H54 (cell line): ENCODE measurements at regions not wholly inside any gene's neighbourhood (a gene's known extent, or its start where the extent isn't known, plus 50 kb on each side); places are given as distances from the start of the nearest gene placed in this dataset.

ENCODE experiments used
- DNase-seq: peaks from one replicate; pipeline ENCODE4 v3.0.0; 2011; ENCODE audit warnings: low spot score, mixed read lengths; ENCODE audit not compliant: insufficient read length
- FAIRE-seq: peaks from 3 replicates; lab custom pipeline; 2011; peaks lifted over from hg19 to GRCh38; lab: Jason Lieb, UNC
- POLR2A ChIP-seq: IDR thresholded peaks from 2 replicates; pipeline ENCODE4 v1.6.1; 2011; ENCODE audit warnings: low read depth, mild to moderate bottlenecking, low read length

GRCh38 chr10:130571674-130572073 is 435.5 kb downstream of the GLRX3 start:
- no peak for DNase-seq
- no peak for TF ChIP-seq POLR2A
- FAIRE-seq: no peak

GRCh38 chr10:130573446-130573845 is 437.3 kb downstream of the GLRX3 start:
- no peak for TF ChIP-seq POLR2A
- FAIRE-seq (no peak), DNase-seq (no peak)

GRCh38 chr10:130575756-130576285 is 439.6 kb downstream of the GLRX3 start:
- DNase-seq: no peak
- TF ChIP-seq POLR2A: no peak
- FAIRE-seq: no peak

- no peak for TF ChIP-seq POLR2A
- FAIRE-seq (no peak), DNase-seq (no peak)
These were observed 440.2 kb downstream of the GLRX3 start for GRCh38 chr10:130576427-130576826.

GRCh38 chr10:130577039-130577438 is 440.8 kb downstream of the GLRX3 start:
- DNase-seq: no peak
- no peak for FAIRE-seq
- TF ChIP-seq POLR2A: no peak

GRCh38 chr10:130578532-130579289 is 442.5 kb downstream of the GLRX3 start:
- FAIRE-seq (no peak), DNase-seq (no peak)
- no peak for TF ChIP-seq POLR2A

GRCh38 chr10:130579913-130580312 is 443.7 kb downstream of the GLRX3 start:
- no peak for TF ChIP-seq POLR2A
- DNase-seq: no peak
- FAIRE-seq: no peak

- TF ChIP-seq POLR2A: no peak
- FAIRE-seq (no peak), DNase-seq (no peak)
These were observed 444.8 kb downstream of the GLRX3 start for GRCh38 chr10:130580975-130581374.

- FAIRE-seq (no peak), DNase-seq (no peak)
These were observed 451.5 kb downstream of the GLRX3 start for GRCh38 chr10:130587718-130588117.

GRCh38 chr10:130606001-130606405 is 469.8 kb downstream of the GLRX3 start:
- no peak for TF ChIP-seq POLR2A
- FAIRE-seq: no peak

More at GRCh38 chr10:130587718-130588117, 451.5 kb downstream of the GLRX3 start:
- TF ChIP-seq POLR2A: no peak

GRCh38 chr10:130607366-130607765 is 471.2 kb downstream of the GLRX3 start:
- no peak for FAIRE-seq

More at GRCh38 chr10:130606001-130606405, 469.8 kb downstream of the GLRX3 start:
- DNase-seq: no peak

GRCh38 chr10:130611239-130611638 is 475.0 kb downstream of the GLRX3 start:
- TF ChIP-seq POLR2A: no peak
- DNase-seq (no peak), FAIRE-seq (no peak)

More at GRCh38 chr10:130607366-130607765, 471.2 kb downstream of the GLRX3 start:
- TF ChIP-seq POLR2A: no peak
- no peak for DNase-seq

- no peak for TF ChIP-seq POLR2A
- FAIRE-seq (no peak), DNase-seq (no peak)
These were observed 479.3 kb downstream of the GLRX3 start for GRCh38 chr10:130615457-130615856.

GRCh38 chr10:130617985-130618384 is 481.8 kb downstream of the GLRX3 start:
- DNase-seq: no peak
- no peak for TF ChIP-seq POLR2A
- no peak for FAIRE-seq

GRCh38 chr10:130618647-130619046 is 482.5 kb downstream of the GLRX3 start:
- no peak for TF ChIP-seq POLR2A
- no peak for FAIRE-seq

More at GRCh38 chr10:130618647-130619046, 482.5 kb downstream of the GLRX3 start:
- no peak for DNase-seq
